ENCODE measurements at regions not wholly inside any gene's neighbourhood (a gene's known extent, or its start where the extent isn't known, plus 50 kb on each side); places are given as distances from the start of the nearest gene placed in this dataset.

DNA sequence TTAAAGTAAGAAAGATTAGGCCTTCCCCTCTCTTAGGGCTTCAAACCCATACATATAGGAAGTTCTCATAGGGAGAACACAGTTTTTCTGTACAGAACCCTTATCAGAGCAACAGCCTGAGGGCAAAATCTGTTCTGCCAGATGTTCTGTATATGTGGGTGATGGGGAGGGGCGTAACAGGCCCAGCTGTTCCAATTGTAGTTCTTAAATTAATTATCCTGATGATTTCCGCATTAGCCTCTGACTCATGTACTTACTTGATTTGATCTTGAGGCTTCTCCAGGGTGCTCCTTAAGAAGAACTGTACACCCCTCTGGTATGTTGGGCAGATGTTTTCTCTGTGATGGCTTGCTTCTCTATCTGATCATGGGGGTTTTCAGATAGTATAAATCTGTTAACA lies 123.1 kb upstream of the C11orf87 start:
- no peak for DNase-seq

- DNase-seq: no peak
These were observed 121.8 kb upstream of the C11orf87 start for GRCh38 chr11:109300211-109300610.

DNA sequence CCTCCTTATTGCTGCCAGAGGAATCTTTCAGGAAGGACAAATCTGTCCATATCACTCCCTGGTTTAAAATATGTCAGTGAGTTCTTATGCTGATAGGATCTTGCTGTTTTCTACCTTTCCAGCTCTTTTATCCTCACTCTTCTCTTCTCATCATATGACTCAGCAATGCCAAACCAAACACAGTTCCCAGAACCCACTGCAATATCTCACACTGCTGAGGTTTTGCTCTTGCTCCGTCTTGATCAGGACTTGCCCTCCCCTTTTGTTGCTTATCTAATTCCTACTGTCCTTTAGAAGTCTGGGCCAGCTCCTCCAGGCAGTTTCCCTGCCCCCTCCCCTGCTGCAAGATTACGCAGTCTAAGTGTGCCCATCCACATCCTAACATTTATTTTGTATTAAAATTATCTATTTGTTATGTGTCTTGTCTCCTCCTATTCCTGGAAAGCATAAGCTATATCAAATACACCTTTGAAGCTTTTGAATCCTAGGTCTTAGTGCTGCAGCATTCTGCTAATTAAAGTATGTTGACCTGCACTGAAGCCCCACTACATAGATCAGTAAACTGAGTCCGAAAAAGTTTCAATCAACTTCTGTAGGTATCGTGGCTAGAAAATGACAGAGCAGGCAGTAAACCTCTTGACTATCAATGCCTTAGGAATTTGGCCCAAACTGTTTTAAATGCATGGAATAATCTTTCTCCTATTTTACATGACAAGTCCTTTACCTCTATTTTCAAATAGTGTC lies 119.2 kb upstream of the C11orf87 start:
- no peak for DNase-seq

DNA sequence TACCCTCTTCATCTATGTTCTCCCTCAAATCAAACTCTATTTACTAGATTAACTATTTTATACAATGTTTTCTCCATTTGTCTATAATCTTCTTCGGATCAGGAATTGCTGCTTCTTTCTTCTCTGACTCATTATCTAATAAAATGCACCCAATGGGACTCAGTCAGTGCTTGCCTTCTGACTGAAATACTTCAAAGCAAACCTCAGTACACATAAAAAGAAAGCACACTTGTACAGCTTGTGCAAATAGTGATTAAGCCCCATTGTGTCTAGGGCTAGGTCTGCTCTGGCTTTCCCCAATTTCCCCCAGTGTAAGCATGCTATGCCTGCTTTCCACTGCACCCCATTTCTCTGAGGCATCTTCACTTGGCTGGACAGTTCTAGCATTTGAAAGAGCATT lies 118.6 kb upstream of the C11orf87 start:
- no peak for DNase-seq

GRCh38 chr11:109304159-109304558 lies 117.8 kb upstream of the C11orf87 start:
- no peak for DNase-seq

DNA sequence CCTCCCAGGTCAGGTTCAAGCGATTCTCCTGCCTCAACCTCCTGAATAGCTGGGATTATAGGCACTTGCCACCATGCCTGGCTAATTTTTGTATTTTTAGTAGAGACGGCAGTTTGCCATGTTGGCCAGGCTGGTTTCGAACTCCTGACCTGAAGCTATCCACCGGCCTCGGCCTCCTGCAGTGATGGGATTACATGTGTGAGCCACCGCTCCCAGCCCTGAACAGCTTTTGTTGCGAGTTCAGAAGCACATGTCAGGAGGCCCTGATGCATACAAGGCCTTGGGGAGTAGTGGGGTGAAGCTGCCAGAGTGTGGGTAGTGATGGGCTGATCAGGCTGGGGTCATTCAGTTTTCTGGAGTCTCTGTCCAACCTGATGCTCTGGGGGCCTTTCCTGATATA lies 117.0 kb upstream of the C11orf87 start:
- no peak for DNase-seq

DNA sequence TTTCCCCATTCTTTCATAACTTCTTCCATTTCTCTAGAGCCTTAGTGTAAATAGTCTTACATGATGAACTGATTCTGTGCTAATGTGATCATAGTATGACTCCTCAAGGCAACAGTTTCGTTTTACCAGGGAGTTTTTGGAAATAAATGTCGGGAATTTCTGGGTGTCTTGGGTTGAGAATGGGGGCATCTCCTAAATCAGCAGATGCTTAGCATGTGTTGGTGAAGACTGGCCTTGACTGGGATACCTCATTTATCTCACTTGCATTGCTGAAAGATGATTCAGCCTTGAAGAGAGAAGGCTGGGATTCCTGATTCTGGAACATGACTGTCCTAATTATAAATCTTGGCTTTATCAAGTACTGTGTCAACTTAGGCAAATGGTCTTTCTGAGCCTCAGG lies 115.7 kb upstream of the C11orf87 start:
- no peak for DNase-seq

DNA sequence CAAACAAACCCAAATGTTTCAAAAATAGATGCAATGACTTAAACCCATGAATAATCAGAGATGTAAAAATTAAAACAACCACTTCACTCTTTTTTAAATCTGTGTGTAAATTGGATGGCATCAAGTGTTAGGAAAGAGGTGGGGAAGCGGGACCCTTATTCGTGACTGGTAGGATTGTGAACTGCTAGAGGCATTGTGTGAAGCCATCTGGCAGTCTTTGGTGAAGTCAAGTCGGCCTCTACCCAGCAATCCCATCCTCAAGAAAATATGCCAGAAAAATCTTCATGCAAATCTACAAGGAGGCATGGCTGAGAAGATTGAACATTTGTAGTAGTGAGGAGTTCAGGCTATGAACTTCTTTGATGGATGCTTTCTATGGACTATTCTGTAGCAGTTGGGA lies 114.6 kb upstream of the C11orf87 start:
- DNase-seq: no peak

DNA sequence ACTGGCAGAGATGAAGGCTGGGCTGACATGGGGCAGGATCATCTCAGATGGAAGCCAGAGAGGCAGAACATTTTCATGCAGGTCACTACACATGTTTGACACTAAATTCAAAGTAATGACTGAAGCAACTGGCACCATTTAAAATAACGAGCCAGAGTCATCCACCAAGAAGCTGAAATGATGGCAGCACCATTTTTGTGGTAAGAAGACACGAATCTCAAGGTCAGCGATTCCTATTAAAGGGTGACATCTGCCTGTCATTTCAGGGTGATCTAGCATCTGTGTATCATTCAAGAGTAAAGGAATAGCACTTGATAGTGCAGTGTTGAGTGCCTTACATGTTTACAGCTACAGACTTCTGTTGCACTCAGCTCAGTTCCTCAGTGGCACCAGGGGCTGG lies 113.4 kb upstream of the C11orf87 start:
- no peak for DNase-seq

DNA sequence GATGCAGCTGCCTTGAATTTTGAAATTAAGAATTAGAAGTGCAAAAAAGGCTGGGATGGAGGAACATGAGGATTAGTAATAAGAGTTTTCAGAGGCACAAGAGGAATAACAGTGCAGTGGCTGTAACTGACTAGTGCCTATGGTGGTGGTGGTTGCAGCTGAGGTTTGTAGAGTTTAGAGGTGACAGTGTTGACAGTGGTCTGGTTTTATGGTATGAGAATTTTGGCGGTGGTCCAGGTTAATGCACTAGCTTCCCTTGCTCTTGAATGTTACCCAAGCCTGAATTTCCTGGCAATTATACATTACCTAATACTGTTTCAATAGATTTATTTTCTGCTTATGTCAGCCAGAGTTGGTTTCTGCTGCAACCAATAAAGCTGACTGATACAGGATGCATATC lies 112.8 kb upstream of the C11orf87 start:
- DNase-seq: no peak

GRCh38 chr11:109317726-109318125 lies 104.3 kb upstream of the C11orf87 start:
- DNase-seq: no peak

- DNase-seq: peak; percentile 7
These were observed 101.4 kb upstream of the C11orf87 start for GRCh38 chr11:109320595-109320994.

GRCh38 chr11:109326781-109327180 lies 95.2 kb upstream of the C11orf87 start:
- no peak for DNase-seq

GRCh38 chr11:109329716-109330115 lies 92.3 kb upstream of the C11orf87 start:
- no peak for DNase-seq

DNA sequence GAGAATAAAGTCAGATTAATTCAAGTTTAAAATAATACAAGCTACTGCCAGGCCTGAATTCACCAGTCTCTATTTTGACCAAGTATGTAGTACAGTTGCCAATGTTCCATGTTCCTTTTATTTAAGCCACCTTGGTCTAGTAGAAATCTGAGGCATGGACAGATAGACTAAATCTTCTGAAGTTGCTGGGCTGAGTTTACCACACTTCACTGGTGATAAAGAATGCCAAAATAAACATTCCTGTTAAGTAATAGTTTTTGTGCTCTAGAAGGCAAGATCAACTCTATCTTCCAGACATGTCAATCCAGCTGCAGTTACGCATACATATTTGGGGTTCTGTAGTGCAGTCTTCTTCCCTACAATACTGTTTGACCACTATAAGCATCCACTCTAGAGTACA lies 83.9 kb upstream of the C11orf87 start:
- DNase-seq: no peak

GRCh38 chr11:109342261-109342660 lies 79.7 kb upstream of the C11orf87 start:
- DNase-seq: no peak

DNA sequence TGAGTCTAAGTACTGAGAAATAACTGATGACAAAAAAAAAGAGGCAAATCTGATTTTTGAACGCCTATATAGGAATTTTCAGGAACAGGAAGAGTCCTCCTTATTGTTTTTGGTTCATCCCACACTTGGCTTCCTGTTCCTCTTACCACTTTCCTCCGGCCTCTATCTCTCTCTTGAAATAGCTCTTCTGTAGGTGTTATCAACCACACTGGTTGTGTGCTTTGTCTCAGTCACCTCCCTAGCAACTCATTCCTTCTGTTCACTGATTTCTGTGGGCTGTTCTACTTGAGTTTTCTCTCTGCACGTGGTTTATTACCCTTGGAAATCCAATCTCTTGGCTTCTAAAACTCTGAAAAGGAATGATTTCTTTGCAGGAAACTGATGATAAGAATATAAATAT lies 78.7 kb upstream of the C11orf87 start:
- no peak for DNase-seq

- no peak for DNase-seq
These were observed 74.7 kb upstream of the C11orf87 start for GRCh38 chr11:109347304-109347703.

DNA sequence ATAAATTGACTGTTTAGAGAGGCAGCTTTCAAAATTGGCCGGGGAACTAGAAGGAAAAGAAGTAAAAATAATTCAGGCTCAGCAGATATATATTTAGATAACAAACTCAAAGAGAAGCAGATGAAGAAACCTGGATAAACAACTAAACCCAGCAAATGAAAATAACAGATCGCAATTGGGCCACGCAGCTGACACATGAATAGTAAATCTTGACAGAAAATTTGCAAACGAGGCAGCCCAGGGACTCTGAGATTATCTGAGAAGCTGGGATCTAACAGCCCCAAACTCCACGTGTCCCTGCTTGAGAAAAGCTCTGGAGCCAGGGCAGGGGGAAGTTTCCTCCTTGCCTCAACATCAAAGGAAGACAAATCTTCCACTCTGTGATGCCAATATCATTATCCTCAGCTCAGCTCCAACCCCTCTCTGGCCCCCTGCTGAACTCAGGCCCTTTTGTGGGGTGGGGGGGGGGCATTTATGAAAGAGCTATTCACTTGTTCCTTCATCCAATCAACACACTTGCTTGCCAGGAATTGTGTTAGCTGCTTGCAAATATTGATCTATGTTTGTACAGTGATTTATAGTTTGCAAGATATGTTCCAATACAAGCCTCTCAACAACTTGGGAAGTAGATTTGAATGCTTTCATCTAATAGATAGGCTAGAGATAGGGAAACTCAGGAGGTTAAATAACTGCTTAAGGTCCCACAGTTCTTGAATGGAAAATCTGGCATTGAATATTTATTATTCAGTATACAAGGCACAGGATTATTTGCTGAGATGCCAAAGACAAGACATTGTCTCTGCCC lies 72.5 kb upstream of the C11orf87 start:
- DNase-seq: no peak

- DNase-seq: no peak
These were observed 71.9 kb upstream of the C11orf87 start for GRCh38 chr11:109350091-109350490.

DNA sequence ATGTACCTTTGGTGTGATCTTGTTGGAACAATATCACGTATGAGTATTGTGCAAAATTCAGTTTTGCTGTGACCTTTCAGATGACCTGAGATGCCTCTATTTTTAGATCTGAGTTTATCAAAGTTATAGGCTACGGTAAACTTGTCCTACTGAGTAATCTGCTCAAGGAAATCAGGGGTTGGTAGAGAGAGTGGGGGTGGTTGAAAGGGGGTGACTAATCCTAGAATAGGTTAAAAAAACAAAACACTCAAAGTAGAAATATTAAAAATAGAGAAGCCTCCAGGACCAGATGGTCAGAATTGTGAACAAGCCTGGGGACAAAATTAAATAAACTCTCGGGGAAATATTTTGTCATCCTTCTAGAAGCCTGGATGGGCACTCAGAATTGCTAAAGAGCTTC lies 59.9 kb upstream of the C11orf87 start:
- no peak for DNase-seq

DNA sequence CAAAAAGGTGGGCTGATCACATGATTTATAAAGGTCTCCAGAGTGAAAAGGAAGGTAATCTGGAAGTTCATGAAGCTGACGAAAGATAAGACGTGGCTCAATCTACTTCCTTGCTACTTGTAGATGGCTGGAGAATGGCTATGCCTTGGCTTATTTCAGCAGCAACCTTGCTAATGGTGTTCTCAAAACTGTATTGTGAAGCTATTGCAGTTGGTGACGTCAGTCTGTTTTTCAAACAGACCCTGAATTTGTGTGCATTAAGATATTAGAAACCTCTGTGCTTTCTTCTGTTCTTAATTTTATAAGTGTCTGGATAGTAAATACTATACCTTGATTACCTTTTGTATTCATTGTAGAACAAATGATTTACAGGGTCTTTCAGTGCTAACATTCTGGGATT lies 58.3 kb upstream of the C11orf87 start:
- DNase-seq: no peak

DNA sequence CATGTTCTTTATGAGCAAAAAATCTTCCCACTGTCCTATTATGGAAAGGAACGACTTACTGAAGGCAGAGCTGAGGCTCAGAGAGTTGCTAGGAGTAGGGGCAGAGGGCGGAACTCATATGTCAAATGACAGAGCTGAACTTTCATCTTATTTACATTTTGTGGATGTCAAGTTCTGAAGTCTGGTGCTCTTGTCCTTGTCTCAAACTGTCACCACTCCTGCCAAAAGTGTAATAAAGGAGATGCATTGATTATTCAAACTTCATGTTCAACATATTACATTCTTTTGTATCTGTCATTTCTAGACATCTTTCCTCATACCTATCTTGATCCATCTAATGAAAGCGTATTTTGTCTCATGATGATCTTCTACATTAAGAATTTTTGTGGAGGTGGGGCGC lies 57.1 kb upstream of the C11orf87 start:
- DNase-seq: no peak

DNA sequence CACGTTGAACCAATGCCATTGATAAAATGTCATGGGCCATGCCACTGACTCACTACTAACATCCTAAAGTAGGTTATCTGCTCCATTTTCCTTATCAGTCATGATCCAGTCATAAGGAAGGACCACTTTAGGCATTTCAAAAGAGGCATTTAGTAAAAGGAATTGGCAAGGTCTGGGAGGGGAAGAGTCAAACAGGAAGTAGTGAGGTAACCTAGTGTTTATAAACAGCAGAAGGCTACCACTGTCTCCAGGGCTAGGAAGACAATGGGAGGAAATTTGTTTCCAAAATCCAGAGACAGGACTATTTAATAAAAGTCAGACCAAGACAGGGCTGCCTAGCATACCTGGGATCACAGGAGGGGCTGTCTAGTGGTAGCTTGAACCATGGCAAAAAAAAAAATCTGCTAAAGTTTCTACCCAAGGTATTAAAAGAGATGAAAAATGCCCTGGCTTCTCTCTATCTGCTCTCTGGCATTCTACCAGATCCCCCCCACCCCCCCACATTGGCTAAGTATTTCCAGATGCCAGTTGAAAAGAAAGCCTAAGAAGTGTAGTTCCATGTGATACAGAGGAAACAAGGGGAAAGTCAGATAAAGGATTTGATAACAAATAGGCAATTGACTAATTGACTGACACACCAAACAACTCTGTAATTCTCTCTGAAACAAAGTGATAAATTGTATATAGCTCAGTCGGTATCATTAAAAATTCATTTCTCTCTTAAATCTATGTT lies 50.4 kb upstream of the C11orf87 start:
- peak; percentile 1 for DNase-seq
